ENCODE measurements at regions not wholly inside any gene's neighbourhood (a gene's known extent, or its start where the extent isn't known, plus 50 kb on each side); places are given as distances from the start of the nearest gene placed in this dataset.
A peak's percentile ranks its signal among the peaks of the same experiment; 100 is the strongest.
"Not testable (repeated sequence)": the region's sequence is repeated elsewhere in the genome, so short reads cannot be mapped to it uniquely, and the experiment has no call there.

GRCh38 chr19:41518141-41518540, 57.8 kb upstream of the CEACAM21 start:
- WGBS, 2 experiments (ENCODE audit: insufficient coverage in 1 of 2, insufficient read length in 1 of 2), result 79 to 88% methylated on average over 2 to 3 of the region's 3 CpGs
- no peak overlapping the region for H3K27ac ChIP-seq (ENCODE audit: low read depth, low read length)

GRCh38 chr19:41521138-41521930, 54.6 kb upstream of the CEACAM21 start:
- H3K9ac ChIP-seq (ENCODE audit: extremely low read depth, low read length, poor library complexity, severe bottlenecking); H3K36me3 Mint-ChIP-seq (ENCODE audit: low read depth); H3K4me1 Mint-ChIP-seq; H3K4me1 ChIP-seq (ENCODE audit: control insufficient read depth, insufficient read depth, low read length); H3K9me3 Mint-ChIP-seq; H3K27ac Mint-ChIP-seq; H3K27ac ChIP-seq (ENCODE audit: low read depth, low read length); H3K4me3 Mint-ChIP-seq; H3K36me3 ChIP-seq (ENCODE audit: control insufficient read depth, insufficient read depth, low read length); H3K9me3 ChIP-seq (ENCODE audit: control insufficient read depth, low read length): not testable (repeated sequence)
- Histone ChIP-seq H3K27me3 (ENCODE audit: control insufficient read depth, insufficient read depth, low read length, poor library complexity, severe bottlenecking) (peaks cover 95% of the 10 kb centered on the region), H3K4me3 (ENCODE audit: low read length) (peak overlapping the region; percentile 71)
- WGBS, 2 experiments (ENCODE audit: insufficient coverage in 1 of 2, insufficient read length in 1 of 2), result 58 to 65% methylated on average over 18 of the region's 18 CpGs
- peak; percentile 34 for DNase-seq
- peaks cover 75% of the 10 kb centered on the region for H3K27me3 Mint-ChIP-seq (ENCODE audit: insufficient read depth)

More at GRCh38 chr19:41518141-41518540, 57.8 kb upstream of the CEACAM21 start:
- Mint-ChIP-seq H3K9me3 (peaks cover 13% of the 10 kb centered on the region), H3K4me3 (no peak overlapping the region), H3K27ac (no peak overlapping the region), H3K36me3 (ENCODE audit: low read depth) (no peaks in the 10 kb centered on the region), H3K27me3 (ENCODE audit: insufficient read depth) (peaks cover 76% of the 10 kb centered on the region), H3K4me1 (no peaks in the 10 kb centered on the region)
- peaks cover 97% of the 10 kb centered on the region for H3K27me3 ChIP-seq (ENCODE audit: control insufficient read depth, insufficient read depth, low read length, poor library complexity, severe bottlenecking)
- H3K9me3 ChIP-seq (ENCODE audit: control insufficient read depth, low read length), result no peaks in the 10 kb centered on the region
- H3K4me3 ChIP-seq (ENCODE audit: low read length), result no peak overlapping the region
- H3K36me3 ChIP-seq (ENCODE audit: control insufficient read depth, insufficient read depth, low read length), result no peaks in the 10 kb centered on the region
- no peak for DNase-seq
- TF ChIP-seq CTCF (conservative IDR thresholded peaks at IDR 0.05), result no peak
- no peak overlapping the region for H3K9ac ChIP-seq (ENCODE audit: extremely low read depth, low read length, poor library complexity, severe bottlenecking)
- H3K4me1 ChIP-seq (ENCODE audit: control insufficient read depth, insufficient read depth, low read length), result no peaks in the 10 kb centered on the region

- DNase-seq, result peak; percentile 65
- peaks cover 94% of the 10 kb centered on the region for H3K27me3 ChIP-seq (ENCODE audit: control insufficient read depth, insufficient read depth, low read length, poor library complexity, severe bottlenecking)
- H3K4me3 ChIP-seq (ENCODE audit: low read length), result peak overlapping the region; percentile 71
- H3K27ac Mint-ChIP-seq, result no peak overlapping the region
- H3K27ac ChIP-seq (ENCODE audit: low read depth, low read length), result no peak overlapping the region
- H3K4me1 Mint-ChIP-seq, result no peaks in the 10 kb centered on the region
- 4 to 10% methylated on average over 8 to 57 of the region's 58 CpGs for WGBS, 2 experiments (ENCODE audit: insufficient coverage in 1 of 2, insufficient read length in 1 of 2)
- no peaks in the 10 kb centered on the region for H3K9me3 ChIP-seq (ENCODE audit: control insufficient read depth, low read length)
- TF ChIP-seq CTCF (conservative IDR thresholded peaks at IDR 0.05), result no peak
- H3K36me3 Mint-ChIP-seq (ENCODE audit: low read depth), result no peaks in the 10 kb centered on the region
- H3K9me3 Mint-ChIP-seq, result peaks cover 6% of the 10 kb centered on the region
- no peaks in the 10 kb centered on the region for H3K4me1 ChIP-seq (ENCODE audit: control insufficient read depth, insufficient read depth, low read length)
- H3K36me3 ChIP-seq (ENCODE audit: control insufficient read depth, insufficient read depth, low read length), result no peaks in the 10 kb centered on the region
- H3K27me3 Mint-ChIP-seq (ENCODE audit: insufficient read depth), result peaks cover 75% of the 10 kb centered on the region
- H3K9ac ChIP-seq (ENCODE audit: extremely low read depth, low read length, poor library complexity, severe bottlenecking), result no peak overlapping the region
- no peak overlapping the region for H3K4me3 Mint-ChIP-seq
These were observed 53.9 kb upstream of the CEACAM21 start for GRCh38 chr19:41521931-41522555.

Data from endodermal cell (in vitro differentiated cells).